GM10248 (cell line): ENCODE measurements at regions not wholly inside any gene's neighbourhood (a gene's known extent, or its start where the extent isn't known, plus 50 kb on each side); places are given as distances from the start of the nearest gene placed in this dataset.

ENCODE experiments used
- CTCF ChIA-PET: fragments of 300-600 bp; sonication (Branson Sonifier 250); formaldehyde crosslinking; extraction: SDS; loops from one replicate; lab custom pipeline; 2021; ENCODE audit warnings: antibody characterized with exemption; lab: Yijun Ruan, JAX
- POLR2A ChIA-PET: fragments of 350-650 bp; sonication (Branson Sonifier 250); formaldehyde crosslinking; extraction: SDS; loops from one replicate; lab custom pipeline; 2020; ENCODE audit warnings: antibody characterized with exemption; lab: Yijun Ruan, JAX
- DNase-seq: peaks from one replicate; pipeline ENCODE4 v3.0.0; 2012; ENCODE audit errors: extremely low spot score
- CTCF ChIP-seq: IDR thresholded peaks from 2 replicates; pipeline ENCODE4 v1.5.1; 2012; ENCODE audit warnings: mild to moderate bottlenecking, low read depth; ENCODE audit errors: extremely low read depth, missing control alignments, control extremely low read depth

- ChIA-PET CTCF (no interaction called here), POLR2A (no interaction called here)
- no peak for TF ChIP-seq CTCF
- no peak for DNase-seq
These were observed 981.0 kb upstream of the CDH2 start for GRCh38 chr18:29157905-29158304.

- no peak for DNase-seq
- CTCF ChIA-PET: no interaction called here
- TF ChIP-seq CTCF: no peak
- POLR2A ChIA-PET: no interaction called here
These were observed 980.3 kb upstream of the CDH2 start for GRCh38 chr18:29157057-29157780.

- TF ChIP-seq CTCF: no peak
- DNase-seq: no peak
- ChIA-PET CTCF (no interaction called here), POLR2A (no interaction called here)
These were observed 979.6 kb upstream of the CDH2 start for GRCh38 chr18:29156531-29156930.

- no peak for TF ChIP-seq CTCF
- no peak for DNase-seq
- ChIA-PET CTCF (no interaction called here), POLR2A (no interaction called here)
These were observed 978.1 kb upstream of the CDH2 start for GRCh38 chr18:29154758-29155725.

GRCh38 chr18:29154196-29154757 lies 977.3 kb upstream of the CDH2 start:
- ChIA-PET POLR2A (no interaction called here), CTCF (no interaction called here)
- TF ChIP-seq CTCF: no peak
- no peak for DNase-seq

GRCh38 chr18:29153091-29153490 lies 976.2 kb upstream of the CDH2 start:
- DNase-seq: no peak
- no peak for TF ChIP-seq CTCF
- CTCF ChIA-PET: no interaction called here
- POLR2A ChIA-PET: no interaction called here
